GM13977 (cell line): ENCODE measurements at regions not wholly inside any gene's neighbourhood (a gene's known extent, or its start where the extent isn't known, plus 50 kb on each side); places are given as distances from the start of the nearest gene placed in this dataset.

Source experiments
- DNase-seq: peaks from one replicate; pipeline ENCODE4 v3.0.0; 2012; ENCODE audit warnings: low spot score
- in situ Hi-C: fragments of 300-500 bp; cut with MboI; formaldehyde crosslinking; loops from one replicate; pipeline ENCODE4 v1.12.0; 2022; ENCODE audit warnings: low sequenced_read_pairs, low pct_unique_long_range_greater_than_20kb, mixed read lengths, inconsistent platforms; ENCODE audit not compliant: unreplicated experiment
- TF ChIP-seq, protein P1 (sequence below): IDR thresholded peaks from 2 replicates; pipeline ENCODE4 v1.5.1; 2012; ENCODE audit warnings: mild to moderate bottlenecking, control low read depth; ENCODE audit not compliant: insufficient read depth; ENCODE audit errors: extremely low read depth, missing control alignments

GRCh38 chr4:180160195-180160983, 2082.8 kb upstream of the TENM3 start:
- DNase-seq: no peak
- in situ Hi-C loops: no loop called here
- TF ChIP-seq, protein P1, sequence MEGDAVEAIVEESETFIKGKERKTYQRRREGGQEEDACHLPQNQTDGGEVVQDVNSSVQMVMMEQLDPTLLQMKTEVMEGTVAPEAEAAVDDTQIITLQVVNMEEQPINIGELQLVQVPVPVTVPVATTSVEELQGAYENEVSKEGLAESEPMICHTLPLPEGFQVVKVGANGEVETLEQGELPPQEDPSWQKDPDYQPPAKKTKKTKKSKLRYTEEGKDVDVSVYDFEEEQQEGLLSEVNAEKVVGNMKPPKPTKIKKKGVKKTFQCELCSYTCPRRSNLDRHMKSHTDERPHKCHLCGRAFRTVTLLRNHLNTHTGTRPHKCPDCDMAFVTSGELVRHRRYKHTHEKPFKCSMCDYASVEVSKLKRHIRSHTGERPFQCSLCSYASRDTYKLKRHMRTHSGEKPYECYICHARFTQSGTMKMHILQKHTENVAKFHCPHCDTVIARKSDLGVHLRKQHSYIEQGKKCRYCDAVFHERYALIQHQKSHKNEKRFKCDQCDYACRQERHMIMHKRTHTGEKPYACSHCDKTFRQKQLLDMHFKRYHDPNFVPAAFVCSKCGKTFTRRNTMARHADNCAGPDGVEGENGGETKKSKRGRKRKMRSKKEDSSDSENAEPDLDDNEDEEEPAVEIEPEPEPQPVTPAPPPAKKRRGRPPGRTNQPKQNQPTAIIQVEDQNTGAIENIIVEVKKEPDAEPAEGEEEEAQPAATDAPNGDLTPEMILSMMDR: no peak

GRCh38 chr4:180164799-180165198, 2078.4 kb upstream of the TENM3 start:
- DNase-seq: no peak
- TF ChIP-seq, protein P1: no peak
- in situ Hi-C loops: no loop called here

GRCh38 chr4:180169394-180169793, 2073.8 kb upstream of the TENM3 start:
- DNase-seq: no peak
- in situ Hi-C loops: no loop called here
- TF ChIP-seq, protein P1: no peak

DNA sequence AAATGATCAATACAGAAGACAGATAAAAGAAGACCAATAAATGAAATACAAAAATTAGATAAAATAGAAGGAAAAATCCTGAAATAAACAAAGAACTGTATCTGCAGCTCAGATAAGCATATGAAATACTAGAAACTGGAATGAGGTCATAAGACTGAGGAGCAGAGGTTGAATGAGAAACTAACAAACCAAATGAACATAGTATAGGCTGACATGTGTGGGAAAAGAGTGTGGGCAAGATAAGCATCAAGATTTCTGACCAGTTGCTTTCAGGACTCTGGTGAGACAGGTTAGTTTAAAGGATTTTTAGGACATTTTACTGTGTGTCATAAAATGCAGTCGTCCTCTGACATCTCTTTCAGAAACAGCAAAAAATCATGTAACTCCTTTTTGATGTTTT, 2073.2 kb upstream of the TENM3 start:
- TF ChIP-seq, protein P1: no peak
- no peak for DNase-seq
- in situ Hi-C loops: no loop called here

GRCh38 chr4:180179146-180179545, 2064.1 kb upstream of the TENM3 start:
- no peak for DNase-seq
- TF ChIP-seq, protein P1: no peak
- in situ Hi-C loops: no loop called here

DNA sequence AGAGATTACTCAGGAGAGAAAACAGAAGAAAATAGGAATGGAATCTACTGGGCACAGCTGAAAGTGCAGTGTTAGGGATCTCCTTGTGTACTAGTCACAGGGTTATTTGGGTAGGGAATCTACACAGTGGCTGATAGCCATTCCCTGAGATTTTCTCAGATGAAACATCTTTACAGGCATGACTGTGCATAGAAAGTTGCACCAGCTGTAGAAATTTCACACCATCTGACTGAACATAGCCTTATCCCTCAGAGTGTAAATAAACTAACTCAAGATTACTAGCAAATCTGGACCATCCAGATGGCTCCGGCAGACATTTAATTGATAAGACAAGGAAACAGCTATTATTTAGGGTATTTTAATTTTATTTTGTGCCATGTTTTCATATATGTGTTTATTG, 2053.5 kb upstream of the TENM3 start:
- TF ChIP-seq, protein P1: no peak
- in situ Hi-C loops: no loop called here
- no peak for DNase-seq

GRCh38 chr4:180190382-180190781, 2052.8 kb upstream of the TENM3 start:
- TF ChIP-seq, protein P1: no peak
- in situ Hi-C loops: no loop called here
- DNase-seq: no peak
